ENCODE measurements at regions not wholly inside any gene's neighbourhood (a gene's known extent, or its start where the extent isn't known, plus 50 kb on each side); places are given as distances from the start of the nearest gene placed in this dataset.
A peak's percentile ranks its signal among the peaks of the same experiment; 100 is the strongest.
"Not testable (repeated sequence)": the region's sequence is repeated elsewhere in the genome, so short reads cannot be mapped to it uniquely, and the experiment has no call there.

DNA sequence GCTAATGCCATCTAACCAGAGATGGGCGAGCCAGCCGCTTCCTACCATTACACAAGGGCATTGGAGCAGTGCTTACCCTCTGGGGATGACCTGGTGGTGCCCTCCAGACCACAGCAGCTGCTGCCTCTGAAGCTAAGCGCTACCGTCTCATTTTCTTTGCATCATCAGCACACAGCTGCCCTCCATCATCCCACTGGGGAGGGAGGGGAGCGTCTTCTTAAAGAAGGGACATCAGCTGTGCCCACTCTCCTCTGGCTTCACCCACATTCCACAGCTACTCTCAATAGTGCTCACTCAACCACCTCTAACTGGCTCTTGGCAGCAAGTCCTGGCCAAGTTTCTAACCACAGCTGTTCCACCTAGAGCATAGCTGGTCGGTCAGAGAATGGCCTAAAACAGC is 503.4 kb downstream of the NFIB start:
- peak; percentile 88 for DNase-seq

DNA sequence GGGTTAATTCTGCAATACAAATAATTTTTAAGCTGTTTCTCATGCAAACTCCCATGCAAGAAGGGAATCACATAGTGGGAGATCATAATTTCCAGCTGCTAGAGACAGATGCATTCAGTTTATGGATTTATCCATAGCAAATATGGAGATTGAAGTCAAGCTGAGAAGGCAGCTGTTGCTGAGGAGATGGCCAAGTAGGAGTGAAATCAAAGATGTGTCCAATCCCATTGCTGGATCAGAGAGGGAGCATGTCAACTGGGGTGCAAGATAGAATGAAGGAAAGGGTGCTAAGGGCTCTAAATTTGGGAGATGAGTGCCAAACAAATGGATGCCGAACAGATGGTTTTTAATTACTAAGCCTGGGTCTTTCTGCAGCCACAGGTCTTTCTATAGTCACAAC is 504.5 kb downstream of the NFIB start:
- peak; percentile 47 for DNase-seq

DNA sequence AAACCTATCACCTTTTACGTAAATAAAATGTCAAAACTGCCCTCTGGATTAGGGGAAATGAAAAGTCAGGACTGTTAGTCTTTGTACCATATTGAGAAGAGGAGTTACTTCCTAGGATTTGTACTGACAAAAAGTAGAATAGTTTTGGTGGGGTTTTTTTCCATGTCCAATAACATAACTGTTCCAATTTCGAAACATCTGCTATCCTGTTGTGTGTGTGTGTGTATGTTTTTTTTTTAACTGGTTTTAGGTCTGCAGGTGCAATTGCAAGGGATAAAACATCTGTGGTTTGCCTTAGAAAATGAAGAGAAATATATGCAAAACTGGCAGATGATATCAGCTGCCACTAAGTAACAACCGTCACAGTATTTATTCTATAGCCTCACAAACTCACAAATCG is 506.8 kb downstream of the NFIB start:
- no peak for DNase-seq

DNA sequence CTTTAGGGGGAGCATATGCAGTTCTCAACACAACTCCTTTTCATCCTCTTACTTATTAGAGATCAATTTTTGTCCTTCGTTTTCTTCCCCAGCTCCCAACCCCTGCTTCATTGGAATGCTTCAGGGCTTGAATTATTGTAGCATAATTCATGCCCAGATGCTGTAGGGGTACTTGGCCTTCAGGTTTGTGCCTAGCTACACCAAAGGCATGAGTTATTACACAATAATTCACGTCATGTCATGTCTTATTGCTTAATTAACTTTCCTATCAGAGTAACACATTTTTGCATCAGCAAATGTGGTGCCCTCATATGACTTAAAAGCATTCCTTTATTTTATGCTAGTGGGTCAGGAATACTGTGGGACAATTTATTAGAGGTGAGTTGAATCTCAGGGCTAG is 507.2 kb downstream of the NFIB start:
- no peak for DNase-seq

DNA sequence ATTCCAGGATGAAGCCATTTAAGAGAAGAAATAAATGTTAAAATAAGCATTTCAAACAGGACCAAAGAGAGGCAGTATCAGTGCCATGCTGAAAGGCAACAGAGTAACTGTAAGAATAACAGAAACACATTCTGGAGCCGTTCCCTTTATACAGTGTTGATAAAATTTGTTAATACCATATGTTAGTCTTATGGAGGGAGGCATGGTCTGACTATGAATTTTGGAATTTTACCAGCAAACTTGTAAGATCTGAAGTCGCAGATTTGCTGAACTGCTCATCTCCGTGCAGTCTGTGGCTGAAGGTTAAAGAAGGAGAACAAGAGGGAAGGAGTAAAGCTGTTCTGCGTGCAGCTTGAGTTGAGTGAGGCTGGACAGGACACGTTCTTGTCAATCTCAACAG is 508.4 kb downstream of the NFIB start:
- DNase-seq = no peak

DNA sequence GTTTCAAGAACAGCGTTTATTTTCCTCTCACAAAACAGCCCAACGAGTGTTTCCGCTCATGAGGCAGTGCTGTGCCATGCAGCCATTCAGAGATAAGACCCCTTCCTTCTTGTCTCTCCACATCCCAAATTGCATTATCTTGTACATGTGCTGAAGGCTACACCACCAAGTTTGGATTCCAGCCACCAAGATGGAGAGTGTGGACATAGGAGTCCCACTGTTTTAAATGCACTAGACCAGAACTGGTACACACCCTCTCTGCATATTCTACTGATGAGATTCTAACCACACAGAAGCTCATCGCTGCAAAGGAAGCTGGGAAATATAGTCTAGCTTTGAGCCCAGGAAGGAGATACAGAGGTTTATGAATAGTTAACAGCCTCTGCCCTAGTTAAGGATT is 509.4 kb downstream of the NFIB start:
- DNase-seq = no peak

DNA sequence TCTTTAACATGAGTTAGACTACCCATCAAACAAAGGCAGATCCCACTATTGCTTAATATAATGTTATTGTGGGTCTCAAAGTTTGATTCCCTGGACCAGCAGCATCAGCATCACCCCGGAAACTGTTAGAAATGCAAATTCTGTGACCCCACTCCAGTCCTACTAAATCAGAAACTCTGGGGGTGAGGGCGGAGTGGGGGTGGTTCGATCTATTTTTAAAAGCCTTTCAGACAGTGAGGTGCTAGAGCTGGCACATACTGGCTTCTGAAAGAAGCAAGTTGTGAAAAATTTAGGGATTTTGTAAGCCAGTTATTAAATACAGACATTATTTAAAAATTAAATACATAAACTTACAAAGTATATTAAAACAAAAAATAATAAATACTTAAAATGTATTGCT is 513.2 kb downstream of the NFIB start:
- no peak for DNase-seq

DNA sequence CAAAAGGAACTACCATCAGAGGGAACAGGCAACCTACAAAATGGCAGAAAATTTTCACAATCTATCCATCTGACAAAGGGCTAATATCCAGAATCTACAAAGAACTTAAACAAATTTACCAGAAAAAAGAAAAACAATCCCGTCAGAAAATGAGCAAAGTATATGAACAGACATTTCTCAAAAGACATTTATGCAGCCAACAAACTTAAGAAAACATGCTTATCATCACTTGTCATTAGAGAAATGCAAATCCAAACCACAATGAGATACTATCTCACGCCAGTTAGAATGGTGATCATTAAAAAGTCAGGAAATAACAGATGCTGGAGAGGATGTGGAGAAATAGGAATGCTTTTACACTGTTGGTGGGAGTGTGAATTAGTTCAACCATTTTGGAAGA is 516.2 kb downstream of the NFIB start:
- DNase-seq = not testable (repeated sequence)

DNA sequence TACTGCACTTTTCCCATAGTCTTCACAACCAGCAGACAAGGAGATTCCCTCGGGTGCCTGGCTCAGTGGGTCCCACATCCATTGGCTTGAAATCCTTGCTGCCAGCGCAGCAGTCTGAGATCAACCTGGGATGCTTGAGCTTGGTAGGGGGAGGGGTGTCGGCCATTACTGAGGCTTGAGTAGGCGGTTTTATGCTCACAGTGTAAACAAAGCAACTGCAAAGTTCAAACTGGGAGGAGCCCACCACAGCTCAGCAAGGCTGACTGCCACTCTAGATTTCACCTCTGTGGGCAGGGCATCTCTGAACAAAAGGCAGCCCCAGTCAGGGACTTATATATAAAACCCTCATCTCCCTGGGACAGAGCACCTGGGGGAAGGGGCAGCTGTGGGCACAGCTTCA is 512.3 kb upstream of the MPDZ start:
- no peak for DNase-seq

DNA sequence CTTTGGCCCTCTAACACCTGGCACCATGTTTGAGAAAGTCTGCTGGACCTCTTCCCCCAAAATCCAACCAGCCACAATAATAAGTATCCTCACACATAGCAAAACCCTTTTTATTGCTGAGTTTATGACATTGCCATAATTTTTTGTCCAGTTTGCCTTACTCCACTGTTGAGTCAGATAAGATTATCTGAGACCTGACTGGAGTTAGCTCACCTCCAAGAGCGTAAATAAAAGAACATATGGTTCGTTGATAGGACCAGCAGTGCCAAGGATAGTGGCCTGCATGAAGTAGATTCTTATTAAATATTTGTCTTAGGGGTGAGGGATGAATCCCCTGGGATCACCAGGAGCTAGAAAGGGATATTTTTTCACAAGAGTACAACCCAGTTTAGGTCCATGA is 510.6 kb upstream of the MPDZ start:
- DNase-seq = no peak

DNA sequence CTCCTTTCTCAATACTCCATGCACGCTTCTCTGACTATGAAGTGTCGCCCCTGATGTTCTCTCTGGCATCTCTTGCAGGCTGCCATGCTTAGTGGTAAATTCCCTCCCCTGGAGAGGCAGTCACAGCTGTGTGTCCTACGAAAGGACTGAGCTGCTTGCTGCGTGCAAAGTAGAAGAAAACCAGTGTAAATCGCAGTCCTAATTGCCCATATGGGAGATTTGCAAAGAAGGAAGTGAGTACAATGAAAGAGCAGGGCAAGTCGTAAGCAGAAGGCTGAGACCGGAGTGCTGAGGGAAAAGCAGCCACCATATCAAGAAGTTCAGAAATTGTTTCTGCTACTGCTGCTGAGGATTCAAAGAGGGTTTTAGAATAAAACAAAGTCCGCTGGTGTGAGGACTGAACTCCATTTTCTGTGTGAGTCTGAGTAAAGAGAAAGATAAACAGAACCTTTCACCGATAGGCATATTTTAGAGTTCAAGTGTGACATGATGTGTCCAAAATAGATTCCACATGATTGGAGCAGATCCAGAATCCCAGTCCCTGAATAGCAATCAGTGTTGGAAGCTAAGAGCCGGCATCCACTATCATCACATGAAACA is 507.8 kb upstream of the MPDZ start:
- peak; percentile 75 for DNase-seq

DNA sequence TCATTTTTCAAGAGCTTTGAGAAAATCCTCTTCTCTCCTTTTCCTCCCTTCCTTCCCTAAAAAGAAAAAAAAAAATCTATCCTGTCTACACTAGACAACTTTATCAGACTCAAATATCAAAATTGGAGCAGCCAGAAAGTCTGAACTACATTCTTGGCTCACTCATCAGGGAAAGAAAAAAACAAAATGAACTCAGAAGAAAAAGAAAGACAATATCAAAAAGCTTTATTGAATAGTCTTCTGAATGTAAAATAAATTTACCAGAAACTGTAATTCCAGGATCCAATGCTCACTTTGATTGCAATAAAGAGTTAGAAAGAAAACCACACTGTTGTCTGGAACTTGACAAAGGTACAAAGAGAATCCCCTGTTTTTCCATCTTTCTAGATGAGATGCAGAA is 507.2 kb upstream of the MPDZ start:
- no peak for DNase-seq

DNA sequence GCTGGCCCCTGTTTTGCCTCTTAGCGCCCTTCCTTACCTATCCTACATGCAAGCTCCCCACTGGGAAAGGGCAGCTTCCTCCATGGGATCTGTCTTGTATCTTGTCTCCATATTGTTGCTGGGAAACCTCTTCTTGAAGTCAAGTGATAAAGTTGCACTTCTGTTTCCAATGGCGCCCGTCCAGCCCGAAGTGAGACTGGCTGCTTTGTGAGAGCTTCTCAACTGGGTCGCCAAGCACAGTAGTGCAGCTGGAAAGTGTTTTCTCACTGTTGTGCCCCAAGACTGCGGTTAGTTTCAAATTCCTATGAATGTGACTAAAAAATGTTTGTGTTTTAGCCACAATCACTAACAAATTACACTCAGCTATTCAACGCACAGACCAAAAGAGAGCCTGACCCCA is 506.6 kb upstream of the MPDZ start:
- DNase-seq = no peak

DNA sequence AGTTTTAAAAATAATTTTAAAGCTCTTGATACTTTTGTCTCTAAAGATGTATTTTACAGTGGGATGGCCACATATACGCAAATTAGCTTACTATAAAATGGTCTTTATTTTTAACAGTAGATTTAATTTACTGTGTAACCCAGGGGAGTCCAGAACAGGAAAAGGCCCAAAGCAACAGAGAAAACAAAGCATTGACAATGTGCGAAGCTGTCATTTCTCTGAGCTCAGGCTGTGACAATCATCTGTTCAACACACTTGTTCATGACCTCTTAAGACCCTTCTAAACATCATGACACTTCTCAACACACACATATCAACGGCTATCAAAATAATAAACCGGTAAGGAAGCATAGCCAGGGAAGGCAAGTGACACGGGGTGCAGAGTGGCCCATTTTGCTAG is 499.6 kb upstream of the MPDZ start:
- DNase-seq = no peak

DNA sequence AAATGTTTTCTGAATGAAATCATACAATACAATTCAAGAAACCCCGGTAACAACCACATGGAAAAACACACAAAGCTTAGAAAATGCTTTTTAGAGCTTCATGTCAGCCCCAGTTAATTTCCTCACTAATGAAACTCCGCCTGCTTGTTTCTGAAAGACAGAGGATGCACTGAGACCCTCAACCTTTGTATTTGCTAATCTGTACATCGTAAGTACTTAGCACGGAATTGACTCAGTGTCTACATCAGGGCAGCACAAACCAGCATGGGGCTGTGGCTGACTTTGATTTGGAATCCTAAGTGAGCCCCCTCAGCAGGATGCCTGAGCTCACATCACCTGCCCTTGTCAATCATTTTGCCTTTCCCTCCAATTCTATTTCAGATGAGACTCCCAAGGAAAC is 499.1 kb upstream of the MPDZ start:
- DNase-seq = peak; percentile 51

DNA sequence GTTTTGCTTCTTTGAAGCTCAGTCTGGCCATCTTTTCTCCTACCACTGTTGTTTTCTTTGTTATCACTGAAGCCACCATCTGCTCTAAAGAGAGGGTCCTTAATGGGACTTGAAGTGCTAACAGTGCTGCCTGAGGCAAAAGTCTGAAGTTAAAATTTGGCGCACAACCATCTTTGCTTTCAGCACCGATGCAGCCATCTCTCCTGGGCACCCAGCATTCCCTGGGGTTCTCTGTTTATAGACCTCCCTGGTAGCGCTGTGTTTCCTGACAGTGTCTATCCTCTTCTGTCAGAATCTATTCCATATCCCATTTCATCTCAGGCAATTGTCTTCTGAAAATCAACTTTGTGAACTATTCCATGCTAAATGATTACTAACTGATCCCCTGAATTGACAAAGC is 491.5 kb upstream of the MPDZ start:
- DNase-seq = no peak

DNA sequence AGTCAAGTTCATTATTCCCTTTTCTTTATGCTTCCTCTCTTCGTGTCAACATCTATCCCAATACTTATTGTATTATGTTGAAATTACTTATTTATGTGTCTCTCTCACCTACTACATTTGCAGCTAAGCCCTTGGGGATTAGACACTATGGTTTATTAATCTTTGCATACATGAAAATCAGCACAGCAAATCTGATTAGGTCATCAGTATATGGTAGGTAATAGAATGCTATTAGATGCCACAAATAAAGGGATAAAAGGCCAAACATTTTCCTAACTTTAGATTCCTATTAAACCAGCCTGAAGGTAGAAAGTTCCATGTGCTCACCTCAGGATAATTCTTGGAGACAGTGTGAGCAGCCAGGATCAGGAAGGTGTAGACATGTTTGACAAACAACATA is 490.1 kb upstream of the MPDZ start:
- no peak for DNase-seq

DNA sequence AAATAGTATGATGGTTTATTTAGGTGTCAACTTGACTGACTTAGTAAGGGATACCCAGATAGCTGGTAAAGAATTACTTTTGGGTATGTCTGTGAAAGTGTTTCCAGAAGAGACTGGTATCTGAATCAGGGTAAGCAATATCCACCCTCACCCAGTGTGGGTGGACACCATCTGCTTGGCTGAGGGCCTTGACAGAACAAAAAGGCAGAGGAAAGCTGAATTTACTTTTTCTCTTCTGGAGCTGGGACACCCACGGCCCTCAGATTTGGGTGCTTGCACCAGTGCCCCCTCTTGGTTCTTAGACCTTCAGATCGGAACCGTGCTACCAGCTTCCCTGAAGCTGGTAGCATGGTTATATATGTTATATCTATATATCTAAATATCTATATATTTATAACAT is 489.5 kb upstream of the MPDZ start:
- DNase-seq = no peak

DNA sequence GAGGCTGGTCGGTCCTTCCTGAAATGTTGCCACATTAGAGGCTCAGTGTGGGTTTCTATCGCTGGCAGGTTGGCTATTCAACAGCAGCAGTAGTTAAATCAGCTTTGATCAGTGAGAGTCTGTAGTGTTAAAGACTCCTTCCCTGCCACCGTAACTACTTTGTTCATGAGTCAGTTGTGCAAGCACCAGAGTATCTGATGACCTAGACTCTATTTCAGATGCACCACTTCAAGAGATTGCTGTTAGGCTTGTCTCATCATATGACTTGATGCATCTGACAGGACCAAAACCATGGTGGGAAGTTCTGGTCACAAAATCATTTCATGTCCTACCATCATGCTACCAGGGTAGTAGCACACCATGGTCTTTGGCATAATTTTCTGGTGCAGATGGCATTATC is 482.7 kb upstream of the MPDZ start:
- DNase-seq = no peak

DNA sequence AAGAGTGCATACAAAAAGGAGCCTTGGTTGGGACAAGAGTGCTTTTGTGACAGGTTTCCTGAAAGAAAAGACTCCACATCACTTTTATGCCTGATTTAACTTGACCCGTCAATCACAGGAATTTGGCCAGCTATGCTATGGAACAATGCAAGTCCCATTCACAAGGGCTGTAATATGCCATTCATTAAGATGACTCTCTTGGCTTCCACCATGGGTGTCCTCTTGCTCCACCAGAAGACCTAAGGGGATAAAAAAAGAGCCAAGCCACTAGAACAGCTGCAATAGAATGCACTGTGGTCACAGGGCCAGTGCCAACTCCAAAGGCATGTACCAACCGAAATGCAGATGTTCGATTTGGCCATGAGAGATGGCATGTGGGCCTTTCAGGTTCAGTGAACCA is 480.1 kb upstream of the MPDZ start:
- DNase-seq = peak; percentile 42

DNA sequence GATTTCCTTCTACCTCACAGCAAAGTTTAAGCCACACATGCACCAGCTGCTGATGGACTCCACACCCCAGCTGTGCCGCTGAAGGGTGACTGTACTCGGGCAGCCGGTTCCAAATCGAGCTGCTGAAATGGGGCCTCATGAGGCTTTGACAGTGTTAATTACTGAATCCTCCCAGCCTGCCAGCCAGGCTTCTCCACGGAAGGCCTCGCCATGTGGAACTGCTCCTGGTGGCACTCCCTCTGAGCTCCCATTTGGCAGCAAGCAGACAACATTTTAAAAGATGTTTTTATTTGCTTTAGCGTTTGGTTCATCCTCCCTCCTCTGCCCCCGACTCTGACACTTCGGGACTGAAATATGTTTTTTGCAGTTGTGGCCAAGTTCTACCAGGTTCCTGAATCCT is 479.4 kb upstream of the MPDZ start:
- peak; percentile 73 for DNase-seq

DNA sequence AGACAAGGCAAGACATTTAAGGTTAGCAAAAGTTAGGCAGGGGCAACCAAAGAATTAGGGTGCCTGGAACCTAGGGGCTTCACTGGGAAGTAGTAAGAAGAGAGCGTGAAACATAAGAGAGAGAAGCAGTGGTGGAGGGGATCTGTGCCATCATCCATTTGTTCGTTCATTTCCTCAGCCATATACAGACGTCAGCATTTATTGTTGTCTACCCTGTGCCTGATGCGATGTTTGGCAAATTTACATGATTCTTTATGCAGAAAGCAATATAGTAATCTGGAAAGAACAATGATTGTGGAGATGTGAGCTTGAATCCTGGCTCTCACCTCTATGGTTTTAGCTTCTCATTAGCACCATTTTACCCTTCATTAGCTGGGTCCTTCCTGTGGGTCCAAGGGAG is 477.5 kb upstream of the MPDZ start:
- no peak for DNase-seq

DNA sequence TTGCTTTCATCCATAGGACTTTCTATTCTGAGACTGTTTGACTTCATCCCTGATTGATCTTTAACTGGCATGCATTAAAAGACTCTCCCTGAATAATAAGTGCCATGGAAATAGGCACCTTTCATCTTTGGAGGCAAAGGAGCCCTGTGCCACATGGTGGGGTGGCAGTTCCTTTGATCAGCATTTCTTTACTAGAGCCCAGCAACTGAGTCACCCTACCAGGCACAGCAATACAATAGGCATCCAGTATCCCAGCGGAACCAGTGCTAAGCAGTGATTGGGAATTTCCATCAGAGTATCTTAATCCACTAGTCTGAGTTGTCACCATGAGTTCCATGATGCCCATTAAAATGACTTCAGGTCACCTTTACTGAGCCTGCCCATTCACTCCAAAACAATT is 476.1 kb upstream of the MPDZ start:
- no peak for DNase-seq

DNA sequence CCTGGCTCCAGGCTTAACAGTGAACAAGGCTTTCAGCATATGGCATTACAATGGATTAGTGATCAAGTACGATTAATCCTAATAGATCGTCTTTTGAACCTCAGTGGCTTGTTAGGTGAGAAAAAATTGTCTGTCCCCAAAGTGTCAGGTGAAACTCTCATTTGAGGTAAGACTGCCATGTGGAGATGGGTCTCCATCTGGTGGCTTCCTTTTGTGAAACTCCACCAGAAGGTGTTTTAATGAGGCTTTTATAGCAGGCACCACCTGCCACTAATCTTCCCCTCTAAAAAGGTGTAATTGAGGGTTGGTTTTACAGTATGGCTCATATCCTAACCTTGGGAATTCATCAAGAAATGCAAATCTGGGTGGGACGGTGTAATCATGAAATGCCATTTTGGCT is 471.1 kb upstream of the MPDZ start:
- DNase-seq = no peak

DNA sequence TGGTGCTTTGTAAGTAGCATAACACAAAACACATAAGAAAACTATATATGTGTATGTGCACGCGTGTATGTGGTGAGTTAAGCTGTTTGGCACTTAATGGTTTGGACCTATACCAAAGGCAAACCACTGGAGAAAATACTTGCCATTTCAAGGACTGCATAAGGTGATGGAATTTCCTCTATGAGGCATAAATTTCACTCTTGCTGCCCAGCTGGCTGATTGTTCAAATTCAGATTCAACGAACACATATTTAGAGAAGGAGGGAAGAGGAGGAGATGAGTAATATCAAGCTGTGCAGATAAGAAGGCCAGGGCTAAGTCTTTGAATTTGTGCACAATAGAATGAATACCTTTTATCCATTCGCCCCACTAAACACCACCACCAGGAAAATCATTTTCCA is 470.6 kb upstream of the MPDZ start:
- DNase-seq = no peak

DNA sequence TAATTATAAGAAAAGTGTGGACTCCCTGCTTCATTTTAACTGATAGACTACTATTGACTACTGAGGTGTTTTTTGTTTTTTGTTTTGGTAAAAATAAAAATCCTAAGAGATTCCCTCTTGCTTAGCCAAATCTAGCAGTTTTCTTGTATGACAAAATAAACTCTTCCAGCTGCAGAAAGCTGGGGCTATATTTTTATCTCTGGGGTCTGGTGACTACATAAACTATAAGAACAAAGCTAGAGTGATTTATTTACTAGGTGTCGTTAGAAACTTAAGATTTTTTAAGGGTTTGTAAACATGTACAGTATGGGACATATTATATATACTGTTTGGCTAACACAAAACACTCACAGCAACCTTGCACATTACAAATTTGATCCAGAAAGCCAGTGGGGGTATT is 467.4 kb upstream of the MPDZ start:
- no peak for DNase-seq

Measured in right hindlimb (tissue), 1 donor.